ENCODE measurements at regions not wholly inside any gene's neighbourhood (a gene's known extent, or its start where the extent isn't known, plus 50 kb on each side); places are given as distances from the start of the nearest gene placed in this dataset.

- Mint-ChIP-seq H3K4me1 (peaks cover 11% of the 10 kb centered on the region), H3K4me3 (no peak overlapping the region), H3K36me3 (peaks cover under 1% of the 10 kb centered on the region; the same call in 1 of the 2 replicates), H3K27ac (peak overlapping the region; percentile 38; the same call in 1 of the 2 replicates), H3K9me3 (peaks cover 10% of the 10 kb centered on the region), H3K27me3 (ENCODE audit: low read depth) (no peaks in the 10 kb centered on the region)
- POLR2A ChIA-PET, result no interaction called here
- ATAC-seq, result no peak
- TF ChIP-seq CTCF (IDR thresholded peaks at IDR 0.05), result no peak
- no peak for DNase-seq (ENCODE audit: low spot score)
- CTCF ChIA-PET, result no interaction called here
Measured at GRCh38 chr1:56255516-56256152, 323.7 kb downstream of the PLPP3 start.

GRCh38 chr1:56254130-56254529 is 325.2 kb downstream of the PLPP3 start:
- ChIA-PET POLR2A (no interaction called here), CTCF (interaction anchor here (0.9 kb wide), 1 partner anchor 65 kb away, joined by 3 read pairs; no protein-coding TSS in a partner anchor)
- no peak for ATAC-seq
- TF ChIP-seq E2F1 (CRISPR knock-in tag; IDR thresholded peaks at IDR 0.05) (no peak), ATF3 (CRISPR knock-in tag; conservative IDR thresholded peaks at IDR 0.05) (no peak), TEAD4 (CRISPR knock-in tag; IDR thresholded peaks at IDR 0.05) (no peak), ZBTB43 (CRISPR knock-in tag; IDR thresholded peaks at IDR 0.05) (no peak), PRDM15 (CRISPR knock-in tag; IDR thresholded peaks at IDR 0.05) (no peak), E2F5 (CRISPR knock-in tag; IDR thresholded peaks at IDR 0.05) (no peak), AR (CRISPR knock-in tag; IDR thresholded peaks at IDR 0.05) (no peak), ETV6 (CRISPR knock-in tag; IDR thresholded peaks at IDR 0.05) (no peak), ARID4B (CRISPR knock-in tag; IDR thresholded peaks at IDR 0.05; ENCODE audit: borderline replicate concordance) (no peak), ZNF232 (CRISPR knock-in tag; IDR thresholded peaks at IDR 0.05) (no peak), FOXJ3 (CRISPR knock-in tag; IDR thresholded peaks at IDR 0.05; ENCODE audit: borderline replicate concordance) (no peak), SMAD3 (CRISPR knock-in tag; IDR thresholded peaks at IDR 0.05; ENCODE audit: borderline replicate concordance) (no peak)
- H3K27ac Mint-ChIP-seq, result no peak overlapping the region
- no peak for DNase-seq (ENCODE audit: low spot score)
- no peaks in the 10 kb centered on the region for H3K9me3 Mint-ChIP-seq
- H3K4me1 Mint-ChIP-seq, result peaks cover 13% of the 10 kb centered on the region
- no peaks in the 10 kb centered on the region for H3K27me3 Mint-ChIP-seq (ENCODE audit: low read depth)
- no peaks in the 10 kb centered on the region for H3K36me3 Mint-ChIP-seq
- H3K4me3 Mint-ChIP-seq, result no peak overlapping the region
